ENCODE measurements at regions not wholly inside any gene's neighbourhood (a gene's known extent, or its start where the extent isn't known, plus 50 kb on each side); places are given as distances from the start of the nearest gene placed in this dataset.

DNA sequence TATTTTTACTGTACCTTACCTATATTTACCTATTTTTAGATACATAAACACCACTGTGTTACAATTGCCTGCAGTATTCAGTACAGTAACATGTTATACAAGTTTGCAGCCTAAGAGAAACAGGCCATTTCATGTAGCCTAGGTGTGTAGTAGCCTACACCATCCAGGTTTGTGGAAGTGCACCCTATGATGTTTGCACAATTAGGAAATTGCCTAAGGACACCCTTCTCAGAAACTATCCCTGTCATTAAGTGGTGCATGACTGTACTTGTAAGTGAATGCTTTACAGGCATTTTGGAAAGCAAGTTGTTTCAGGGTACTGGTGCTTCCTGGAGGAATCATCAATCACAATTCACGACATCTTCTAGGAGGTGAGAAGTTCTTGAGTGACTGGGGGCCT is 991.8 kb upstream of the SLIT2 start:
- Mint-ChIP-seq H3K4me1 (no peaks in the 10 kb centered on the region), H3K4me3 (no peak overlapping the region), H3K27me3 (no peaks in the 10 kb centered on the region), H3K9me3 (peaks cover 5 to 29% (median 13%) of the 10 kb centered on the region in 11 donors), H3K36me3 (no peaks in the 10 kb centered on the region), H3K27ac (no peak overlapping the region)
- no peaks in the 10 kb centered on the region for H3K36me3 ChIP-seq (ENCODE audit: control insufficient read depth in 2 of 3, insufficient read depth in 3 of 3, low read length in 3 of 3)
- no peaks in the 10 kb centered on the region for H3K4me1 ChIP-seq (ENCODE audit: control insufficient read depth in 2 of 2, insufficient read depth in 2 of 2, low read length in 2 of 2)
- H3K4me3 ChIP-seq (ENCODE audit: low read length), result no peak overlapping the region
- intact Hi-C loops (cut with micrococcal nuclease), result no loop called here
- no peaks in the 10 kb centered on the region for H3K27me3 ChIP-seq (ENCODE audit: control insufficient read depth in 2 of 2, insufficient read depth in 2 of 2, low read length in 2 of 2)
- H3K27ac ChIP-seq (ENCODE audit: low read depth, low read length), result no peak overlapping the region
- CTCF ChIA-PET, result no interaction called here
- POLR2A ChIA-PET, result no interaction called here
- DNase-seq, result no peak
- ATAC-seq, result no peak
- peaks cover 0 to 6% (median 0%) of the 10 kb centered on the region in 3 experiments for H3K9me3 ChIP-seq (ENCODE audit: control insufficient read depth in 2 of 3, low read length in 3 of 3)

DNA sequence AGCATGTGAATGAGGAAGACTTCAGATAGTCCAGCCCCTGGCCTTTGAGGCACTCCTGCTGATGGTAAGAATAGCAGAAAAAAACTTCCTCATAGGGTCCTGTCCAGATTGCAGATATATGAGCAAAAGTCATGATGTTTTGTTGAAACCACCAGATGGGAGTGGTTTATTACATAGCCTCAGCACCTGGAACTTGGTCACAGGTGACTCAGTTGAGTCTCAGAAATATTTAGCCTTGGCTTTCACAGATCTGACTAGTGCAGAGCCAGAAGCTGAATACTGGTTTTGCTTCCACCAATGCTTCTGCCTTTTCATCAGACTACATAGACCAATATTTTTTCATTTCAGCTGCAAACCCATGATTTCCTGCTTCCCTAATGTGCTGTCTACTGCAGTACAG is 994.9 kb upstream of the SLIT2 start:
- H3K27ac ChIP-seq (ENCODE audit: low read depth, low read length), result no peak overlapping the region
- no peaks in the 10 kb centered on the region for H3K4me1 Mint-ChIP-seq
- no peak overlapping the region for H3K27ac Mint-ChIP-seq
- H3K4me3 ChIP-seq (ENCODE audit: low read length), result no peak overlapping the region
- no peak overlapping the region for H3K4me3 Mint-ChIP-seq
- H3K27me3 Mint-ChIP-seq, result no peaks in the 10 kb centered on the region
- CTCF ChIA-PET, result no interaction called here
- intact Hi-C loops (cut with micrococcal nuclease), result no loop called here
- H3K4me1 ChIP-seq (ENCODE audit: control insufficient read depth in 2 of 2, insufficient read depth in 2 of 2, low read length in 2 of 2), result no peaks in the 10 kb centered on the region
- H3K9me3 ChIP-seq (ENCODE audit: control insufficient read depth in 2 of 3, low read length in 3 of 3), result peaks cover 0 to 6% (median 5%) of the 10 kb centered on the region in 3 experiments
- H3K36me3 ChIP-seq (ENCODE audit: control insufficient read depth in 2 of 3, insufficient read depth in 3 of 3, low read length in 3 of 3), result no peaks in the 10 kb centered on the region
- no peaks in the 10 kb centered on the region for H3K36me3 Mint-ChIP-seq
- no peak for ATAC-seq
- H3K27me3 ChIP-seq (ENCODE audit: control insufficient read depth in 2 of 2, insufficient read depth in 2 of 2, low read length in 2 of 2), result no peaks in the 10 kb centered on the region
- POLR2A ChIA-PET, result no interaction called here
- no peak for DNase-seq
- peaks cover 6 to 30% (median 13%) of the 10 kb centered on the region in 11 donors for H3K9me3 Mint-ChIP-seq

DNA sequence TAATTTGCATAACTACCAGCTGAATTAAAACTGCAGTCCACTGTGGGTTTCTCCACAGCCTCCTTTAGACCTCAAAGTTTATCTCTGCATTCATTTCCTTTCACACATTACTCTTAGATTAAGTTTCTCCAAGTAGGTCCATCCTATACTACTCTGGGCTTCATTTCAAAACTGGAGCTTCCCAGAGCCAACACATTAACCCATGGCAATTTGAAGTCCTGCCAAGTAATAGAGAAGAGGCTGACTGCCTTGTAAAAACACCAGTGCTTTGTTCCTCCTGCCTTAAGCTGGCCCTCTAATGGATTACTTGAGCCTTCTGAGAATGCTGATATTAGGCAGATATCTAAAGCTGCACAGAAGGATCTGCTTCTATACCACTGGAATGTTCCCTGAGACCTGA is 997.2 kb upstream of the SLIT2 start:
- POLR2A ChIA-PET, result no interaction called here
- CTCF ChIA-PET, result no interaction called here
- no peak overlapping the region for H3K4me3 ChIP-seq (ENCODE audit: low read length)
- no peaks in the 10 kb centered on the region for H3K4me1 ChIP-seq (ENCODE audit: control insufficient read depth in 2 of 2, insufficient read depth in 2 of 2, low read length in 2 of 2)
- H3K9me3 ChIP-seq (ENCODE audit: control insufficient read depth in 2 of 3, low read length in 3 of 3), result peaks cover 0 to 9% (median 6%) of the 10 kb centered on the region in 3 experiments
- H3K36me3 Mint-ChIP-seq, result peaks cover 0 to 6% (median 0%) of the 10 kb centered on the region in 5 donors
- intact Hi-C loops (cut with micrococcal nuclease), result no loop called here
- H3K36me3 ChIP-seq (ENCODE audit: control insufficient read depth in 2 of 3, insufficient read depth in 3 of 3, low read length in 3 of 3), result no peaks in the 10 kb centered on the region
- H3K4me3 Mint-ChIP-seq, result no peak overlapping the region
- H3K4me1 Mint-ChIP-seq, result no peaks in the 10 kb centered on the region
- H3K9me3 Mint-ChIP-seq, result peaks cover 7 to 37% (median 16%) of the 10 kb centered on the region in 11 donors
- H3K27me3 Mint-ChIP-seq, result no peaks in the 10 kb centered on the region
- no peak overlapping the region for H3K27ac ChIP-seq (ENCODE audit: low read depth, low read length)
- DNase-seq (no peak), ATAC-seq (no peak)
- no peak overlapping the region for H3K27ac Mint-ChIP-seq
- no peaks in the 10 kb centered on the region for H3K27me3 ChIP-seq (ENCODE audit: control insufficient read depth in 2 of 2, insufficient read depth in 2 of 2, low read length in 2 of 2)

DNA sequence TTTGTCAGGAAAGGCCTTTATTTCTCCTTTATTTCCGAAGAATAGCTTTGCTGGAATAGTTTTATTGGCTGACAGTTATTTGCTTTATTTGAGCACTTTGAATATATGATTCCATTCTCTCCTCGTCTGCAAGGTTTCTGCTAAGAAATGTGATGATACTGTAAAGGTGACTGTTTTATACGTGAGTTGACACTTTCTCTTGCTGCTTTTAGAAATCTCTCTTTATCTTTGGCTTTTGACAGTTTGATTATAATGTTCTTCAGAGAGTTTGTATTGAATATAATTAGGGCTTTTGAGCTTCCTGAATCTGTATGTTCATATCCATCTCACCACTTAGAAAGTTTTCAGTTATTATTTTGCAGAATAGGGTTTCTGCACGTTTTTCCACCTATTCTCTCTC is 1003.7 kb upstream of the SLIT2 start:
- Histone ChIP-seq H3K4me1 (ENCODE audit: control insufficient read depth in 2 of 2, insufficient read depth in 2 of 2, low read length in 2 of 2) (no peaks in the 10 kb centered on the region), H3K36me3 (ENCODE audit: control insufficient read depth in 2 of 3, insufficient read depth in 3 of 3, low read length in 3 of 3) (no peaks in the 10 kb centered on the region), H3K27me3 (ENCODE audit: control insufficient read depth in 2 of 2, insufficient read depth in 2 of 2, low read length in 2 of 2) (no peaks in the 10 kb centered on the region), H3K4me3 (ENCODE audit: low read length) (no peak overlapping the region), H3K9me3 (ENCODE audit: control insufficient read depth in 2 of 3, low read length in 3 of 3) (peaks cover 0 to 4% (median 0%) of the 10 kb centered on the region in 3 experiments), H3K27ac (ENCODE audit: low read depth, low read length) (no peak overlapping the region)
- Mint-ChIP-seq H3K4me3 (no peak overlapping the region), H3K36me3 (peaks cover 0 to 6% (median 0%) of the 10 kb centered on the region in 5 donors), H3K9me3 (peaks cover 2 to 50% (median 12%) of the 10 kb centered on the region in 11 donors), H3K27ac (no peak overlapping the region), H3K4me1 (no peaks in the 10 kb centered on the region), H3K27me3 (no peaks in the 10 kb centered on the region)
- DNase-seq (no peak), ATAC-seq (no peak)
- ChIA-PET POLR2A (no interaction called here), CTCF (no interaction called here)
- intact Hi-C loops (cut with micrococcal nuclease), result no loop called here

DNA sequence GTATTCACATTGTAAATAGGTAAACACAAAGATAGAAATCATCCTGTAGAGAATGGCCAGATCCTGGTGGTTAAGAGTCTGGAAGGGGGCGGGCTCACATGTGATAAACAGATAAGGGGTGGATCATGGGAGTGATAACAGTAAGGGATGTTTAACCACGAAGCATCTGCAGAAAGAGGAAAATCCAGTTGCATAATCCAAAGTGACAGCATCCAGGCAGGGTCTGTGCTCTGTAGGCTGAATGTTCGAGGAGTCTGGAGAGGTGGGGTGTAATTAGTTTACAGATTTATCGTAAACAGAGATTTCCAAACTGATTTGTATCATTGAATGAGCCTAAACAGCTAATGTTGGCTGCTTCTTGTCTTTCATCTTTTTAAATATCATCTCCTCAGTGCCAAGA is 1009.8 kb upstream of the SLIT2 start:
- H3K27me3 Mint-ChIP-seq, result no peaks in the 10 kb centered on the region
- DNase-seq (no peak), ATAC-seq (no peak)
- no peaks in the 10 kb centered on the region for H3K4me1 Mint-ChIP-seq
- CTCF ChIA-PET, result no interaction called here
- no peaks in the 10 kb centered on the region for H3K36me3 Mint-ChIP-seq
- no peak overlapping the region for H3K4me3 Mint-ChIP-seq
- no peaks in the 10 kb centered on the region for H3K4me1 ChIP-seq (ENCODE audit: control insufficient read depth in 2 of 2, insufficient read depth in 2 of 2, low read length in 2 of 2)
- no peak overlapping the region for H3K4me3 ChIP-seq (ENCODE audit: low read length)
- no peaks in the 10 kb centered on the region for H3K27me3 ChIP-seq (ENCODE audit: control insufficient read depth in 2 of 2, insufficient read depth in 2 of 2, low read length in 2 of 2)
- H3K27ac Mint-ChIP-seq, result no peak overlapping the region
- POLR2A ChIA-PET, result no interaction called here
- no peaks in the 10 kb centered on the region for H3K36me3 ChIP-seq (ENCODE audit: control insufficient read depth in 2 of 3, insufficient read depth in 3 of 3, low read length in 3 of 3)
- intact Hi-C loops (cut with micrococcal nuclease), result no loop called here
- H3K27ac ChIP-seq (ENCODE audit: low read depth, low read length), result no peak overlapping the region
- peaks cover under 1 to 30% (median 5%) of the 10 kb centered on the region in 11 donors for H3K9me3 Mint-ChIP-seq
- H3K9me3 ChIP-seq (ENCODE audit: control insufficient read depth in 2 of 3, low read length in 3 of 3), result no peaks in the 10 kb centered on the region

DNA sequence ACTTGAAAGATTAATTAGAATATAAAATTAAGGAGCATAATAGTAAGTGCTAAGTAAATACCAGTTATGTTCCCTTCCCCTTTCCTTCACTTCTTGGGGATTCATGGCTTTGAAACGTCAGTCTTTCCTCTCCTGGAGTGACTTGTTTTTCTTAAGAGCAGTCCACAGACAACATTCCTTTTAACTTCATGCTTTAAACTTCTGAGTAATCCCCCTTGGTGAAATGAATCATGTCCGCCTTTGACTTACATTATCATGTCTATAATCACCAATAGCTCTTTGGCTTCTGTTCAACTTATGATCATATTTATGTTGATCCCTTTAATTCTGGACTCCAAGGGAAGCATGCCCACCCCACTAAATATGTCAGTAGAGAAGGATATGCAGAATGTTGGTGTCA is 1012.1 kb upstream of the SLIT2 start:
- Mint-ChIP-seq H3K27me3 (no peaks in the 10 kb centered on the region), H3K4me3 (no peak overlapping the region), H3K9me3 (peaks cover 0 to 17% (median 0%) of the 10 kb centered on the region in 11 donors), H3K4me1 (no peaks in the 10 kb centered on the region), H3K27ac (no peak overlapping the region), H3K36me3 (no peaks in the 10 kb centered on the region)
- DNase-seq (no peak), ATAC-seq (no peak)
- intact Hi-C loops (cut with micrococcal nuclease), result no loop called here
- ChIA-PET POLR2A (no interaction called here), CTCF (no interaction called here)
- Histone ChIP-seq H3K4me3 (ENCODE audit: low read length) (no peak overlapping the region), H3K36me3 (ENCODE audit: control insufficient read depth in 2 of 3, insufficient read depth in 3 of 3, low read length in 3 of 3) (no peaks in the 10 kb centered on the region), H3K27ac (ENCODE audit: low read depth, low read length) (no peak overlapping the region), H3K27me3 (ENCODE audit: control insufficient read depth in 2 of 2, insufficient read depth in 2 of 2, low read length in 2 of 2) (no peaks in the 10 kb centered on the region), H3K4me1 (ENCODE audit: control insufficient read depth in 2 of 2, insufficient read depth in 2 of 2, low read length in 2 of 2) (no peaks in the 10 kb centered on the region), H3K9me3 (ENCODE audit: control insufficient read depth in 2 of 3, low read length in 3 of 3) (no peaks in the 10 kb centered on the region)

DNA sequence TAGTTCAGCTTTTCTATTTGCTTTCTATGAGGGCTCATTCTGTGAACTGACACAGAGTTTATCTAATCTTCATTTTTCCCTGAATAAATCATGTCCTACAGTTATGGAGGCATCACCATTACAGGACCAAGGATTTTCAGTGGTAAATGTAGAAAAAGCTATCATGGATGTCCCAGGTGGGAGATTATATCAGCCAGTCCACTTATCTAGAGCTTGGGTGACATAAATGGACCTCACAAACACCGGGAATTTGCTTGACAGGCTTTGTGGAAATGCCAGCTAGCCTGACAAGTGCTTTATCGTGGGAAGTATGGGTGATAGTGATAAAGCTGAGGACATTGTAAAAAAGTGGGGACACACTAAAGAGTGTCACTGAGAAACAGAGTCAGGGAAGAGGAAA is 1015.2 kb upstream of the SLIT2 start:
- POLR2A ChIA-PET, result no interaction called here
- H3K27ac Mint-ChIP-seq, result no peak overlapping the region
- no peaks in the 10 kb centered on the region for H3K27me3 Mint-ChIP-seq
- no peak overlapping the region for H3K27ac ChIP-seq (ENCODE audit: low read depth, low read length)
- CTCF ChIA-PET, result no interaction called here
- H3K9me3 ChIP-seq (ENCODE audit: control insufficient read depth in 2 of 3, low read length in 3 of 3), result no peaks in the 10 kb centered on the region
- intact Hi-C loops (cut with micrococcal nuclease), result no loop called here
- H3K4me1 ChIP-seq (ENCODE audit: control insufficient read depth in 2 of 2, insufficient read depth in 2 of 2, low read length in 2 of 2), result no peaks in the 10 kb centered on the region
- DNase-seq (no peak), ATAC-seq (no peak)
- no peaks in the 10 kb centered on the region for H3K27me3 ChIP-seq (ENCODE audit: control insufficient read depth in 2 of 2, insufficient read depth in 2 of 2, low read length in 2 of 2)
- no peak overlapping the region for H3K4me3 ChIP-seq (ENCODE audit: low read length)
- H3K4me1 Mint-ChIP-seq, result no peaks in the 10 kb centered on the region
- H3K4me3 Mint-ChIP-seq, result no peak overlapping the region
- H3K36me3 Mint-ChIP-seq, result no peaks in the 10 kb centered on the region
- H3K9me3 Mint-ChIP-seq, result peaks cover 0 to 10% (median 1%) of the 10 kb centered on the region in 11 donors
- H3K36me3 ChIP-seq (ENCODE audit: control insufficient read depth in 2 of 3, insufficient read depth in 3 of 3, low read length in 3 of 3), result no peaks in the 10 kb centered on the region
